T1000 (cell line): ENCODE measurements at regions not wholly inside any gene's neighbourhood (a gene's known extent, or its start where the extent isn't known, plus 50 kb on each side); places are given as distances from the start of the nearest gene placed in this dataset.

Experiments
- DNase-seq: peaks from one replicate; lab custom pipeline; 2025; ENCODE audit warnings: mixed read lengths; lab: John Stamatoyannopoulos, UW

- DNase-seq: no peak
These were observed 287.0 kb downstream of the EPHA4 start for GRCh38 chr2:221285148-221285547.

GRCh38 chr2:221286406-221286805, 285.7 kb downstream of the EPHA4 start:
- DNase-seq: no peak

GRCh38 chr2:221289389-221289788, 282.7 kb downstream of the EPHA4 start:
- no peak for DNase-seq

GRCh38 chr2:221289846-221290245, 282.3 kb downstream of the EPHA4 start:
- no peak for DNase-seq

GRCh38 chr2:221293949-221294742, 278.0 kb downstream of the EPHA4 start:
- DNase-seq: no peak

- no peak for DNase-seq
These were observed 267.2 kb downstream of the EPHA4 start for GRCh38 chr2:221304916-221305315.

- no peak for DNase-seq
These were observed 263.5 kb downstream of the EPHA4 start for GRCh38 chr2:221308507-221309066.

GRCh38 chr2:221309892-221310583, 262.1 kb downstream of the EPHA4 start:
- DNase-seq: no peak

- no peak for DNase-seq
These were observed 261.4 kb downstream of the EPHA4 start for GRCh38 chr2:221310730-221311129.

- no peak for DNase-seq
These were observed 259.5 kb downstream of the EPHA4 start for GRCh38 chr2:221312634-221313033.

- DNase-seq: no peak
These were observed 257.3 kb downstream of the EPHA4 start for GRCh38 chr2:221314786-221315185.

- no peak for DNase-seq
These were observed 253.6 kb downstream of the EPHA4 start for GRCh38 chr2:221318376-221319130.

GRCh38 chr2:221322741-221323140, 249.4 kb downstream of the EPHA4 start:
- DNase-seq: no peak

- DNase-seq: no peak
These were observed 248.6 kb downstream of the EPHA4 start for GRCh38 chr2:221323513-221323912.

- no peak for DNase-seq
These were observed 241.7 kb downstream of the EPHA4 start for GRCh38 chr2:221330436-221330835.

GRCh38 chr2:221334481-221335218, 237.5 kb downstream of the EPHA4 start:
- no peak for DNase-seq

- no peak for DNase-seq
These were observed 236.8 kb downstream of the EPHA4 start for GRCh38 chr2:221335219-221335752.

- DNase-seq: no peak
These were observed 235.1 kb downstream of the EPHA4 start for GRCh38 chr2:221336967-221337366.

GRCh38 chr2:221337957-221338685, 234.0 kb downstream of the EPHA4 start:
- DNase-seq: no peak

GRCh38 chr2:221342388-221342787, 229.7 kb downstream of the EPHA4 start:
- no peak for DNase-seq

GRCh38 chr2:221343524-221343923, 228.6 kb downstream of the EPHA4 start:
- no peak for DNase-seq
